UCSD-AML1 (cell line): ENCODE measurements at regions not wholly inside any gene's neighbourhood (a gene's known extent, or its start where the extent isn't known, plus 50 kb on each side); places are given as distances from the start of the nearest gene placed in this dataset.
"Not testable (repeated sequence)": the region's sequence is repeated elsewhere in the genome, so short reads cannot be mapped to it uniquely, and the experiment has no call there.

ENCODE experiments used
- DNase-seq: peaks from one replicate; lab custom pipeline; 2025; ENCODE audit not compliant: unreplicated experiment; lab: John Stamatoyannopoulos, UW

DNA sequence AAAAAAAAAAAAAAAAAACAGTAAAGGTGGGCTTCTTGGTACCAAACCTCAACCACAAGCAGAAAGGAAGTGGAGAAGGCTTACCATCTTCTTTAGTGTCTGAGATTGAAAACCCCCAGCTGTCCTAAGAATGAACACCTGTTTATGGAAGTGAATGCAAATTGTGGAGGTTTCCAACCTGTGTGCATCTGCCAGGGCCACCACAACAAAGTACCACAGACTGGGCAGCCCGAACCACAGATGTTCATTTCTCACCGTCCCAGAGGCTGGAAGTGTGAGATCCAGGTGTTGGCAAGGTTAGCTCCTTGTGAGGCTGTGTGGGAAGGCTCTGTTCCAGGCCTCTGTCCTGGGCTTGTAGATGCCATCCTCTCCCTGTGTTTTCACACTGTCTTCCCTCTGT is 348.7 kb downstream of the SETD4 start:
- DNase-seq, result no peak

DNA sequence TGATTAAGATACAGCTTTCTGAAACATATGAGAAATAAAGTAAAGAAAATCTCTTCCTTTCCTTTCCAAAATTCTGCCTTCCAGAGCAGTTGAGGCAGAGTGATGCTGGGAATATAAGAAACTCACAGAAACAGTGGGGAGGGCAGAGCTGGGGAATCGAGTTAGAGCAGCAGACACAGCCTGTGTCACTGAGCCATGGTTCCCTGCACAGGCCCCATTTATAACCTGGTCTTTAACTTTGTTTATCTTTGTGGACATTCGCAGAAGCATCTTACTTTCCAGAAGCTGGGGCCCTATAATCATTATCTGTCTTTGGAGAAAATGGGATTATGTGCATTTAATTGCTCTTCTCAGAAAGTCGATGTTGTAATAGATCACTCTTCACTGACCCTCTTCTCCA is 349.1 kb downstream of the SETD4 start:
- DNase-seq, result no peak

DNA sequence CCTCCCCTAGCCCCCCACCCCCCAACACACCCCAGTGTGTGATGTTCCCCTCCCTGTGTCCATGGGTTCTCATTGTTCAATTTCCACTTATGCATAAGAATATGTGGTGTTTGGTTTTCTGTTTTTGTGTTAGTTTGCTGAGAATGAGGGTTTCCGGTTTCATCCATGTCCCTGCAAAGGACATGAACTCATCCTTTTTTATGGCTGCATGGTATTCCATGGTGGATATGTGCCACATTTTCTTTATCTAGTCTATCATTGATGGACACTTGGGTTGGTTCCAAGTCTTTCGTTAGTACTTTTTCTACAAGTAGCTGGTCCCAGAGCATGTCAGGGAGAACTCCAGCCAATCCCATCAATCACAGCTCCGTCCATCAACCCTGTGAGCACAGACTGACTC is 350.3 kb downstream of the SETD4 start:
- DNase-seq, result not testable (repeated sequence)

DNA sequence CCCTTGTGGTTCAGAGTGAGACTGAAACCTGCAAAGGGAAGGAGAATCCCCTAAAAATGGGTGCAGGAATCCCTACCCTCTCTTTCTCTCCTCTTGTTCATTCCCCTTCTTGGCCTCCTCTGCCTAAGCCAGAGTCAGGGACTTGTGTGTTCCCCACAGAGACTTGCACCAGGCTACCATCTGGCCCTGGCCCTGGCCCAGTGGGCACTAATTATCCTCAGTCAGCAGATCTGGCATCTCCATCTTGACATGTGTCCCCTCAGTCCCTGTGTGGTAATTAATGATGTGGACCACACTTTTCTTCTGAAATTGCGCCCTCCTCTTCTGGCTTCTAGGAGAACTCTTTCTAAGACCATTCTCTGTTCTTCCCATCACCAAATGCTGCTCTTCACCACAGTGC is 354.4 kb downstream of the SETD4 start:
- DNase-seq, result no peak

DNA sequence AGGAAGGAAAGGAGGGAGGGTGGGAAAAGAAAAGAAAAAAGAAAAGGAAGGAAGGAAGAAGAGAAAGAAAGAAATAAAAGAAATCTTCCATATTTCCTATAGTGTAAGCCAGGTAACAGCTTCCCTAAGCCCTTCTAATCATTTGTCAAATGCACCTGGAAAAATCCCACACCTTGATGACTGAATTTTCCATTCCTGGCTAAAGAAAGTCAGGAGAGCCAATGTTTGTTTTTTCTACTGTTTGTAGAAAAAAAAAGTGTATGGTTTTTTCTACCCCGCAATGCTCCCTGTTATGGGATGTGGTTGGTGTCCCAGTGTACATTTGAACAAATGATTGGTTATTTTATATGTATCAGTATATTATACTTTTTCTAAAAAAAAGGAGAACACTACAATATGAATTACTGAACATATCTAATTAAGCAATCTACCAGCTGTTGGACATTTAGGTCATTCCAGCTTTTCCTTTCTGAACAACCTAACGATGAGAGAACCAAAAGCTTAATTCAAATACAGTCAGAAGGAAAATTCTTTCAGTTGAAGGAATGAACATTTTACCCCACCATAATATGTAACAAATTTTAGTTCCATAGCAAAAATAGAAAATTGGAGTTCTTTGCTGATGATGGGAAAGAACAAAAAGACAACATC is 355.0 kb downstream of the SETD4 start:
- no peak for DNase-seq

DNA sequence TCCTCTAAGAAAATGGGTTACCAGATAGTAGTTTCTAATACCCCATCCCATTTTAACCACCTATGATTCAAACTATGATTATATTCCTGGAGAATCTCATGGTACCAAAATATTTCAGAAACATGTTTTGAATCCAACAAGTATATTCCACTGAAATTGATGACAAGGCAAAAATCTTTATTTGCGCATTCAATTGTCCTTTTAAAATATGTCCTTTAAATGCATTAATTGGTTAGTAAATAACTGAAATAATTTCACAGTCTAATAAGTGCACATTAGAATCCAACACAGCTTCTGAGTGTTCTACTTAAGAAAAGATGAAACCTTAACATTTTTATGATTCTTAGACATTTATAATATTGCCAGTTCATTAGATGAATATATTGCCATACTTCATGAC is 356.6 kb downstream of the SETD4 start:
- DNase-seq, result no peak

DNA sequence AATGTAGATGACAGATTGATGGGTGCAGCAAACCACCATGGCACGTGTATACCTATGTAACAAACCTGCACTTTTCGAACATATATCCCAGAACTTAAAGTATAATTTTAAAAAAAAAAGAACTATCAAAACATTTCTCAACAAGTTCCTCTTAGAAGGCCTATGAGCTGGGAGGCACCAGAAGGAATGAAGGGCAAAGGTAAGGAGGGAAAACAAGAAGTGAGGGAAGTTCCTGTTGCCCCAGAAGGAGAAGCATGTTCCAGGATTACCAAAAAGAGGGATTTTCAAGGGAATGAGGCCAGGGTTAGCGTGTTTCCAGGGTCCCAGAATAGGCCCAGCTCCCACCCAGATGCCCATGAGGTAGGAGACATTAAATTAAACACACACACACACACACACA is 361.0 kb downstream of the SETD4 start:
- DNase-seq, result no peak

DNA sequence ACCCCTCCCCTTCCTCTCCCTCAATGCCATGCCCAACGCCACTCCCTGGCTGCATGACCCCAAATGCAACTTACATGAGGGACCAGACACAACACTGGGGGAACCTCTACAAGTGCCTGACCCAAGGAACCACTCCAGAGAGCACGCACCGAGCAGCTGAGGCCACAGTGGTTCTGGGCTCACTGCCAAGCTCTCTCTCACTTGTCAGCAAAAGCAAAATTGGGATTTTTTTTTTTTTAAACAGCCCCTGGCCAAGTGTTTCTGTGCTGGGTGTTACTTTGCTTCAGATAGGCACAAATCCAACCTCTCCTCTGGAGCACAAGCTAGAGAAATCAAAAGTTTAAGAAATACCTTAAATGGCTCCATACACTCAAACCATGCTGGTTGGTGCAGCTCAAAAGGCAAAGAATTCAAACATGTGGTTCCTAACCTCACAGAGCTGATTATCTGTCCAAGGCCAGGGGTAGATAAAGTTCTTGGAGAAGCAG is 363.0 kb downstream of the SETD4 start:
- DNase-seq, result no peak

DNA sequence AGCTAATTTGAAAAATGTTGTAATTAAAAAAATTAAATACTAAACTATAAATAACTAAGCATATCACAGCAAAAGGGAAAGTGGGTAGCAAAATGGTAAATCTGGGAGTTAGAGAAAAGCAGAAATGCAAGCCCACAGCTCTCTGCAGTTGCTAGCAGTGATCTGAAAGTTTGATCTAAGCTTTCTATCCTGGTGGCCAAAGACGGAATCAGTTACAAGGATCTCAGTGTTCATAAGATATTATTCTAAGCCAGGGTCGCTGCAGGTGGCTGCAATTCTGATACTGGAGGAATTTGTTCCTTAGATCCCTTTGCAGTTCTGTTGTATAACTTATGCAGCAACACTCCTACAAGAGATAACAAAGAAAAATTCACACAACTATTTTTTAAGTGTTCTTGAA is 363.7 kb downstream of the SETD4 start:
- DNase-seq, result no peak

DNA sequence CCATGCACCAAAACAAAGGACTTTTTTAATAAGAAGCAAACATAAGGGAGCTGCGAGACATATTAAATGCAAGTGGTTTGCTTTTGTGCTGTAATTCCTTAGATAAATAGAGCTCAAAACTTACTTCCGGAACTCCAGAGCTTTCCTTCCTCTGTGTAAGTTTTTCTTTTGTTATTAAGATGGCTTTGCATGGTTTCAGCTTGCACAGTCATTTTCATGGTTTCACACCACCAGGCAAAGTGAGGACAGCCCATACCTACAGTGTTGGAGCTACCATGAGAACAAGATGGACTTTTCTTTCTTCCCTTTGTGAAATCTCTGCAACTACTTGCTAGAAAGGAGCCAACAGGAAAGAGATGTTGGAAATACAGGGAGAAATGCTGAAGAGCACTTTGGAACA is 368.0 kb downstream of the SETD4 start:
- no peak for DNase-seq

DNA sequence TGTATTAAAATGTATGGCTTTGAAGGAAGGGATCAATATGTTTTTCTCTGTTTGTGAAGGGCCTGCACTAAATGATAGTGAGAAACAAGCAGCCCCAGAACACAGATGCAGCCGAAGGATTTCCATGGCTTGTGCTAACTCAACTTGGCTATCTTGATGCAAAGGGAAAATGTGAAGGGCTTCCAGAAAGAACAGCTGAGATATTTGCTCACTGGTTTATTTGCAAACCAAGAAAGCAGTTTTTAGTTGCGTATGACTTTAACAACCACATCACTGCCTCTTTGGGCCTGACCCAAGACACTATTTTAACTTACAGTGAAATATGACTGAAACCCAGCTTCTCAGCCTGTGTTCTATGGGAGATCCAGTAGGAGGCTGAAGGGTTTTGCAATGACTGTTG is 369.9 kb downstream of the SETD4 start:
- no peak for DNase-seq

DNA sequence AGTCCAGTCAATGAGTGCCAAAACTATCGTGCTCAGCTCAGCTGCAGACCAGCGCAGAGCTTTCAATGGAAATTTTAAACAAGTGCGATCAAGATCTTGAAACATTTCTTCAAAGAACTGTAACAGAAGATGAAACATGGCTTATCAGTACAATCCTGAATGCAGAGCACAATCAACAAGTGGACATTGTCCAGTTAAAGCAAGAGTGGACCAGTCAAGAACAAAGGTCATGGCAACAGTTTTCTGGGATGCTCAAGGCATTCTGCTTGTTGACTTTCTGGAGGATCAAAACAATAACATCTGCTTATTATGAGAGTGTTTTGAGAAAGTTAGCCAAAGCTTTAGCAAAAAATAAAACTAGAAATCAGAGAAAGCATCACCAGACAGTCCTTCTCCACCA is 374.2 kb downstream of the SETD4 start:
- DNase-seq, result no peak

DNA sequence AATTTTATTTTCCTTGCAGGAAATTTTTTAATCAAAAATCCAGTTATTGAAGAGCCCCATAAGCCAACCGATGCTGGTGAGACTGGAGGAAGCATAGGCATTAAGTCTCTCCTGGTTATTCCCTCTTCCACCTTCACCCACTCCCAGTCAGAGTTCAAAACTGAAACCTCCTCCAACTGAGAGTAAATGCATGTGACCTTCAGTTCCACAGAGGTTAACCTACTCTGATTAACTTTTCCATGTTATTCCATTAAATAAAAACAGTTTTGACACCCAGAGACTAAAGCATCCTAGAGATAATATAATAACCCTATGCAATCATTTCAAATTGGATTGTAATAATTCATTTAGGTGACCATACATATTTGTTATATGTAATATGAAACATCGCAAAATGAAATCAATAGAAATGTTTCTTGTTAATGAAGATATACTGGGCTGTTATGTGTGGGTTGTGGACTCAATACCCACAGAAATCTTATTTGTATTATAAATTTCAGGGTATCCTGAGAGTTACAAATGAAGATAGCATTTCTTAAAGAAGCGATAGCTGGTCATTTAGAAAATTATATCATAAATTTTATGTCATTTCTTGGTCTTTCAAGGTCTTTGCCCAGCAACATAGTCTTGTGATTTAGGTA is 376.5 kb downstream of the SETD4 start:
- no peak for DNase-seq

DNA sequence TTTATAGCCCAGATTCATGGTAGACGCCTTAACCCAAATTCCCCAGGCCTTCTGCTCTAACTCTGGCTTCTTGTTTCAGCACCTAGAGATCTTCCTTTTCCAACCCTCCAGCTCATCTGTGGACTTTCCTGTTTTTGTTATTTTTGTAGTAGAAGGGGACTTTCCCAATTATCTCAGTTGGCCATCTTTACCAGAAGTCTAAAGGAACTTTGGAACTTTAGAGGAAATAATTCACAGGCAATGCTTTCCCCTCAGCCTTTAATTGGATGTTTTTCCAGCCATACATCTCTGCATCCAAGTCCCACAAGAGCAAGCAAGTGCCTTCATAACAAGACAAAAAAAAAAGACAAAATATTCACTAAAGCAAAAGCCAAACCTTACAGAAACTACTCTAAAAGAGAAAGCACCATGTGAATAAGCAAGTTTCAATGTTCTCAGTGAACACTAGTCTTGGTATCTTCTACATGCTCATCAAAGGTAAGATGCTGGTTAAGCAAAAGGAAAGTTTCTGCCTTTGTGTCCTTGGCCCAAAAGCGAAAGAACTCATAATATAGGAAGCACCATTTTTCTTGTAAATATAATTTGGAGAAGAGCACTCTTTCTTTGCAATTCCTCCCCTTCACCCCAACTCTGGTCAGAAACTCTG is 377.3 kb downstream of the SETD4 start:
- DNase-seq, result no peak

DNA sequence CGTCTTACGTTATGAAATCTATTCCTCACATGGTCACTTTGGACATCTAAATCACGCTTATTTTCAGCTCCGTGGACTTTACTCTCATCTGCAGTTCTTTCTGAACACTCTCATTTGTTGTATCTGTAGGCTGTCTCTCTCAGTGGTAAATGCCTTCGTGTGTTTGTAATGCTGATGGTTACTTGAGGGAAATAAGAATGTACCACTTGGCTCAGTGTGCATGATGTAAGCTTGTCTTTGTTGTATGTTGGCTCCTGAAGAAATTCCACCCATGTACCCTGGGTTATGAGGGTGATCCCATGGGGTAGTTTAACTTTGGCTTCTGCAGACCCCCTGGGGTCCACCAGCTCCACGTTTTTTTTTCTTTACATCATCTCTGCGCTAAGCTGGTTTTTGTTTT is 378.4 kb downstream of the SETD4 start:
- no peak for DNase-seq

DNA sequence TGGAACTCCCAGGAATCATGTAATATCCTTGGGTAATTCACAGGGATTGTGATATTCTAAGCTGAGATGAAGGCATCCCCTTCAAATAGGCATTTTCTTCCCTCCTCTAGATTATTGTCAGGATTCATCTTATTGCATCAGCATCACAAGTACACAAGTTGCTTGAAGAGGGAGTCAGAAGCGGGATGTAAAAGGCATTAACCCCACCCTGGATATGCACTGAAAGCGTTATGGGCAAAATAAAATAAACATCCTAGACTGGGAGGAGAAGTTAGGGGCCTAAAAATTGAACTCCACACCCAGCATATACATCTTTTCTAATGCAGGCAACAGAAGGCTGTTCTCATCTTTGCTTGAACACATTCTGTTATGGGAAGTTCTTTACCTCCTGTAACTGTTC is 381.2 kb downstream of the SETD4 start:
- DNase-seq, result no peak

DNA sequence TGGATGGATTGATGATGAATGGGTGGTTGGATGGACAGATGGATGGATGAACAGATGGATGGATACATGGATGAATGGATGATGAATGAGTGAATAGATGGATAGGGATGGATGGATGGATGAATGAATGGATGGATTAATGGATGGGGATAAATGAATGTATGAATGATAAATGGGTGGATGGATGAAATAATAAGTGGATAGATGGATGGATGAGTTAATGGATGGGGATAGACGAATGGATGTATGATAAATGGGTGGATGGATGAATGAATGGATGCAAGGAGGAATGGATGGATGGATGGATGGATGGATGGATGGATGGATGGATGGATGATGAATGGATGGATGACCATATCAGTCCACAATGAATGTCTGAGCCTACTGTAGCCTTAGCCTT is 381.9 kb downstream of the SETD4 start:
- DNase-seq, result no peak

DNA sequence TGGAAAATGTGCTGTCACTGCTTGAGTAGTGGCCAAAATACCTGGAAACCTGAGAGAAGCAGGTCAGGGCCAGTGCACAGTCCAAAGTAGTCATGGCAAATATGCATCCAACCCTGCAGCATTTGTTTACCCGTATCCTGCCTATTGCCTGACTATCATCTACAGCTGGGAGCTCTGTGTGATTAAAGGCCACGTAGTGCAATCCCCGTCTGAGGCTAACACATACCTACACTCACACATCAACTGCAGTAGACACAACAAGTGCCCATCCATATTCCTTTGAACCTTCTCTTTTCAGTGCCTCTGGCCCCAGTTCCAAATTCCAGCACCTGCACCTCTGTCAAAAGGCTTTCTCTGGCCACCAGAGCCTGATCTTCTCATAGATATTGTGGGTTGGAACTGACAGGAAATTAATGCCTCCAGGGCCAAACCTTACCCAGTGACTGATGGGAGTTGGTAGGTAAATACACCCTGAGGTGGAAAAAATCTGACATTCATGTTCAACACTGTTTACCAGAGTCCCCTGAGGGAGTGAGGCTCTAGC is 383.0 kb downstream of the SETD4 start:
- no peak for DNase-seq

DNA sequence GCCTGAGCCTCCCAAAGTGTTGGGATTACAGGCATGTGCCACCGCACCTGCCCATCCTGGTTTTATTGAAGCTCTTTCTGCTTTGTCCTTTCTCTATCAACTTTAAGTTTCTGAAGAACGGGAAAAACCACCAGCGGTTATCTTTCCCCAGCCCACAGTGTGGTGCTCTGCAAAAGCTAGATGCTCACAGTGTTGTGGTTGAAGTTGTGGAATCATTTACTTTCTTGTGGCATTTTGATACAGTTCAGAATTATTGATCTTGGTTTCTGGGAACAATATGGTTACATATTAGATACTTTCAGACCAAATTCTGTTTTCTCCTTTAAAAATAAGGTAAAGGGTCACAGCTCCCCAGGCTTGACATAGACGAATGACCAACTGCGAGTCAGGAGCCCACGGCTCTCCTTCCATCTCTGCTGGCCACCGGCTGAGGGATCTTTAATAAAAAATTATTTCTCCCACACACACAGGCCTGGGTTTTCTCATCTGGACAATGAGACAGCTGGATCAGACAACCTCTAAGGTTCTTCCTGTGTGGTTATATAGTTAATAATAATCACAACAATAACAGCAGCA is 385.3 kb downstream of the SETD4 start:
- no peak for DNase-seq

DNA sequence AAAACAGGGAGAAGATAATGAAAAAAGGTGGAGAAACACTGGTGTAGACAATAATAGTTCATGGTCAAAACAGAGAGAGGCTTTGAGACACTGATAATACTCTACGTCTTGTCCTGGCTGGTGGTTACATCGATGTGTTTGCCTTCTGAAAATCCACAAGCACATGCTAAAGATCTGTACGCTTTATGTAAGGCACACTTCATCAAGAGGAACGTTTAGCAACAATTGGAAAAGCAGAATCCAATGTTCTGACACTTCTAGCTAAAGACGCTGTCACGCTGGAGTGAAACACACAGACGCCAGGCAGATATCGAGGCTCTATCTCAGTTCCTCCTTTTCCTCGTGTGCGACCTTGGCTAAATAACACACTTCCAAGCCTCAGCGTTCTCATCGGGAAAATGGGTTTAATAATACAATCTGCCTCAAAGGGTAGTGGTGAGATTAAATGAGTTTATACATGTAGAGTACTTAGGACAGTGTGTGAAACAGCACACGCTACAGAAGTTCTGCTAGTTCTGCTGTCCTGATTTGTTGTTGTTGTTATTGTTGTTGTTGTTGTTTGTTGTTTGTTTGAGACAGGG is 386.1 kb downstream of the SETD4 start:
- DNase-seq, result no peak

DNA sequence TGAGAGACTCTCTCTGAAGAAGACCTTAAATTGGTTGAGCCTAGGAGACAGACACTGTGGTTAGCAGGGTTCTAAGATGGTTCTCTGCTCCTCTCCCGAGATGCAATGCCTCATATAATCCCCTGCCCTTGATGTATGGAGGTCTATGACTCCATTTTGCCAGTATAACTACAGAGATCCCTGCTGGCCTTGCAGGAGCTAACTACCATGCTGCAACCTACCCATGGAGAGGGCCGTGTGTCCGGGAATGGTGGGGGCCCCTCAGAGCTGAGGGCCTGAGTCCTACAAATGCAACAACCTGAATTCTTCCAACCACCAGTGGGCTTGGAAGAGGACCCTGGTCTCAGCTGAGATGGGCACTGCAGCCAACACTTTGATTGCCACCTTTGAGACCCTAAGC is 388.0 kb downstream of the SETD4 start:
- no peak for DNase-seq

DNA sequence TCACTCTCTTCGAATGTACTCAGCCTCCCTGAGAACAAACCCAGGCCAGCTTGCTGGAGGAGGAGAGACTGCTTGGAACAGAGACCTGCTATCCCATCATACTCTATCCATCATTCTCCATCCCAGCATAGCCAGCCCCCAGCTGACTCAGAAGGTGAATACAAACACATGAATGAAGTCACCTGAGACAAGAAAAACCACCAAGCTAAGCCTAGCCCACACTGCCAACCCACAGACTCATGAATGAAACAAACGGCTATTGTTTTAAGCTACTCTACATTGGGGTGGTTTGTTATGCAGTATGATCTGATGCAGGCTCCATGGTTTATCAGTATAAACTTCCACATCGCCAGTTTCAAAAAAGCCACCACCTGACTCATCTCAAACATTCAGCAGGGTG is 395.6 kb downstream of the SETD4 start:
- no peak for DNase-seq
